ENCODE measurements at regions not wholly inside any gene's neighbourhood (a gene's known extent, or its start where the extent isn't known, plus 50 kb on each side); places are given as distances from the start of the nearest gene placed in this dataset.

GRCh38 chr14:41073544-41073943, 533.1 kb upstream of the LRFN5 start:
- TF ChIP-seq CTCF (IDR thresholded peaks at IDR 0.05) (no peak), EP300 (IDR thresholded peaks at IDR 0.05) (no peak), POLR2A (IDR thresholded peaks at IDR 0.05) (no peak)
- no peaks in the 10 kb centered on the region for H3K27me3 ChIP-seq
- H3K36me3 ChIP-seq, result no peaks in the 10 kb centered on the region
- no peak for DNase-seq (ENCODE audit: low spot score in 2 of 2)
- no peaks in the 10 kb centered on the region for H3K4me1 ChIP-seq
- 72 to 78% methylated on average over 3 of the region's 3 CpGs for WGBS, 2 donors
- H3K4me3 ChIP-seq, result no peak overlapping the region
- H3K9me3 ChIP-seq, result no peaks in the 10 kb centered on the region
- no peak overlapping the region for H3K27ac ChIP-seq

GRCh38 chr14:41072776-41073175, 533.9 kb upstream of the LRFN5 start:
- Histone ChIP-seq H3K4me3 (no peak overlapping the region), H3K27me3 (no peaks in the 10 kb centered on the region), H3K9me3 (no peaks in the 10 kb centered on the region), H3K27ac (no peak overlapping the region), H3K4me1 (no peaks in the 10 kb centered on the region), H3K36me3 (no peaks in the 10 kb centered on the region)
- DNase-seq (ENCODE audit: low spot score in 2 of 2), result no peak
- no peak for TF ChIP-seq POLR2A (IDR thresholded peaks at IDR 0.05)

- no peak for TF ChIP-seq EP300 (IDR thresholded peaks at IDR 0.05)
- TF ChIP-seq POLR2A (IDR thresholded peaks at IDR 0.05), result no peak
- Histone ChIP-seq H3K4me1 (no peaks in the 10 kb centered on the region), H3K4me3 (no peak overlapping the region), H3K36me3 (no peaks in the 10 kb centered on the region), H3K27ac (no peak overlapping the region), H3K9me3 (no peaks in the 10 kb centered on the region), H3K27me3 (no peaks in the 10 kb centered on the region)
- WGBS, 2 donors, result 93 to 96% methylated on average over 2 of the region's 2 CpGs
- no peak for DNase-seq (ENCODE audit: low spot score in 2 of 2)
These were observed 535.3 kb upstream of the LRFN5 start for GRCh38 chr14:41071351-41071750.

- no peak for DNase-seq (ENCODE audit: low spot score in 2 of 2)
- Histone ChIP-seq H3K27me3 (no peaks in the 10 kb centered on the region), H3K36me3 (no peaks in the 10 kb centered on the region), H3K27ac (no peak overlapping the region), H3K4me3 (no peak overlapping the region), H3K4me1 (no peaks in the 10 kb centered on the region), H3K9me3 (no peaks in the 10 kb centered on the region)
- 0 to 33% methylated on average over 1 of the region's 1 CpG for WGBS, 2 donors
- TF ChIP-seq CTCF (IDR thresholded peaks at IDR 0.05) (no peak), EP300 (IDR thresholded peaks at IDR 0.05) (no peak), POLR2A (IDR thresholded peaks at IDR 0.05) (no peak)
These were observed 543.9 kb upstream of the LRFN5 start for GRCh38 chr14:41062826-41063225.

- Histone ChIP-seq H3K9me3 (no peaks in the 10 kb centered on the region), H3K36me3 (no peaks in the 10 kb centered on the region), H3K4me3 (no peak overlapping the region), H3K27me3 (no peaks in the 10 kb centered on the region), H3K27ac (no peak overlapping the region), H3K4me1 (no peaks in the 10 kb centered on the region)
- no peak for DNase-seq (ENCODE audit: low spot score in 2 of 2)
- WGBS, 2 donors, result 88 to 89% methylated on average over 1 of the region's 1 CpG
- TF ChIP-seq POLR2A (IDR thresholded peaks at IDR 0.05), result no peak
- no peak for TF ChIP-seq CTCF (IDR thresholded peaks at IDR 0.05)
- TF ChIP-seq EP300 (IDR thresholded peaks at IDR 0.05), result no peak
These were observed 551.1 kb upstream of the LRFN5 start for GRCh38 chr14:41055589-41055988.

GRCh38 chr14:41051801-41052200, 554.9 kb upstream of the LRFN5 start:
- TF ChIP-seq CTCF (IDR thresholded peaks at IDR 0.05) (no peak), POLR2A (IDR thresholded peaks at IDR 0.05) (no peak), EP300 (IDR thresholded peaks at IDR 0.05) (no peak)
- 79 to 88% methylated on average over 6 to 7 of the region's 7 CpGs for WGBS, 2 donors

More at GRCh38 chr14:41051801-41052200, 554.9 kb upstream of the LRFN5 start:
- Histone ChIP-seq H3K9me3 (peaks cover 0 to 4% (median 0%) of the 10 kb centered on the region in 4 donors), H3K36me3 (no peaks in the 10 kb centered on the region), H3K27me3 (no peaks in the 10 kb centered on the region), H3K27ac (no peak overlapping the region), H3K4me1 (no peaks in the 10 kb centered on the region), H3K4me3 (no peak overlapping the region)
- no peak for DNase-seq (ENCODE audit: low spot score in 2 of 2)
